NCI-H1436 (cell line): ENCODE measurements at regions not wholly inside any gene's neighbourhood (a gene's known extent, or its start where the extent isn't known, plus 50 kb on each side); places are given as distances from the start of the nearest gene placed in this dataset.
"Not testable (repeated sequence)": the region's sequence is repeated elsewhere in the genome, so short reads cannot be mapped to it uniquely, and the experiment has no call there.

Experiments used
- DNase-seq: peaks from one replicate; lab custom pipeline; 2025; lab: John Stamatoyannopoulos, UW

DNA sequence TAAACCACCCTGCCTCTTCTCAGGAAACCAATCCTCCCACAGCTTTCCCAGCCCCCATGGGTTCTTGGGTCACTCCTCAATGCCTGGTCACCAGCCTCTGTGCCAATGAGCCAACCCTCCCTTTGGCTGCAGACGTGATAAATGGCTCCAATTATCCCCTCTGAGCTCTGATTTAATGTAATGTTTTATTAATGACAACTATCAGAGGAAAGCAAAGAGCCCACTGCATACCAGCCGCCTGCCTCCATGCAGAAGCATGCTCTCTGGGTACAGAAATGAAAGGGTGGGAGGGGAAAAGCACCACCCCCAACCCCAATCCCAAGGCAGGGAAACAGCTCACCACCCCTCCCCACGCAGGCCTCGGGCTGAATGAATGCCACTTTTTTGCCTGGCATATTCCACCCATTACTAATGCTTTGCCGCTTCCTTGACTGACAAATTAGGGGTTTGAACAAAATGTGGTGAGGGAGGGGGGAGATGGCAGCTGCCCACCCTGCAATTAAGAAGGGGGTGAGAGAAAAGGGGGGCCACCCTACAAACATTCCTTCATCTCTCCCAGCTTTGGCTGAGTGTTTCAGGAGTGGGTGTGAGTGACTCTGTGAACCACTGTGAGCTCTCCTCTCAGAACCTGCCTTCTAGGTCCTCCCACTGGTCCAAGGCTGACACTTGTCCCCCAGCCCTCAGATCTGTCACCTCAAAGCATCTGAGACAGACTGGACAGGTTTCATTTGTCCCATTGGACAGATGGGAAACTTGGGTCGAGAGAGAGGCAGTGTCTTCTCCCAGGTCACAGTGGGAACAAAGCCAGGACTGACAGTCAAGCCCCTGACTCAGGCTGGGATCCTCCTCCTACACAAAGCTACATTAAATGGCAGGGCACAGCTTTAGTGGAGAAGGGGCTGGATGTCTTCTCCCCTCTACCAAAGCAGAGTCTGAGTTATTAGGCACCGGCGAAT lies 161.5 kb downstream of the TMEM132E start:
- DNase-seq, result no peak

DNA sequence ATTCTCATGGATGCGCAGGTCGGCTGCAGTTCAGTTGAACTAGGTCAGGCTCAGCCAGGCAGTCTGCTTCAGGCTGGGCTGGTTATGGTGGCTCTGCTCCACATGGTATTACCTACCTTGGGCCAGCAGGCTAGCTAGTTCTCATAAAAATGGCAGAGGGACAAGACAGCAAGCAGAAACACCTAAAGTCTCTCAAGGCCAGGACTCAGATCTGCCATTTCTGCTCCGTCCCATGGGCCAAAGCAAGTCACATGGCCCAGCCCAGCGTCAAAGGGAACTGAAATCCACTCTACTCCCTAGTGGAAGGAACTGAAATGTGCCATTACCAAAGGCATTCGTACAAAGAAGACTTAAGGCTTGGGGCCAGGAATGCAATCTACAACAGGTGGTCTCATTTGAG lies 160.0 kb downstream of the TMEM132E start:
- no peak for DNase-seq

DNA sequence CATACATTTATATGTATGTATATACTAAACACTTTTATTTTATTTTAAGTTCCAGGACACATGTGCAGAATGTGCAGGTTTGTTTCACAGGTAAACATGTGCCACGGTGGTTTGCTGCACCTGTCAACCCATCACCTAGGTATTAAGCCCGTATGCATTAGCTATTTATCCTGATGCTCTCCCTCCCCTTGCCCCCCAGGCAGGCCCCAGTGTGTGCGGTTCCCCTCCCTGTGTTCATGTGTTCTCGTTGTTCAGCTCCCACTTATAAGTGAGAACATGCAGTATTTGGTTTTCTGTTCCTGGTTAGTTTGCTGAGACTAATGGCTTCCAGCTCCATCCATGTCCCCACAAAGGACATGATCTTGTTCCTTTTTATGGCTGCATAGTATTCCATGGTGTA lies 158.3 kb downstream of the TMEM132E start:
- not testable (repeated sequence) for DNase-seq

DNA sequence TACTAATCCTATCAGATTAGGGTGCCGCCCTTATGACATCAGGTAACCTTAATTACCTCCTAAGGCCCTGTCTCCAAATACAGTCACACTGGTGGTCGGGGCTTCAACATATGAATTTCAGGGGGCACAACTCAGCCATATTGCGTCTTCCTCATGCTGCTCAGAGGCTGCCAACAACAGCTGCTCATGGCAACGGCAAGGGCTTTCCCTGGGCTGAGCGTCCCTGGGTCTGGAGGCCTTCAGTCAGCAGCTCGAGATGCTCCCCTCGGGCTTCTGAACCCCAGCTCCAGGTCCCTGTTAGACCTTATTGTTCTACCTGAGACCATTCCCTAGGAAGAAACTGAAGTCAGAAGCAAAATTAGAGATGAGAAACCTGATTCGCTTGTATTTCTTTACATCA lies 157.2 kb downstream of the TMEM132E start:
- DNase-seq, result no peak

DNA sequence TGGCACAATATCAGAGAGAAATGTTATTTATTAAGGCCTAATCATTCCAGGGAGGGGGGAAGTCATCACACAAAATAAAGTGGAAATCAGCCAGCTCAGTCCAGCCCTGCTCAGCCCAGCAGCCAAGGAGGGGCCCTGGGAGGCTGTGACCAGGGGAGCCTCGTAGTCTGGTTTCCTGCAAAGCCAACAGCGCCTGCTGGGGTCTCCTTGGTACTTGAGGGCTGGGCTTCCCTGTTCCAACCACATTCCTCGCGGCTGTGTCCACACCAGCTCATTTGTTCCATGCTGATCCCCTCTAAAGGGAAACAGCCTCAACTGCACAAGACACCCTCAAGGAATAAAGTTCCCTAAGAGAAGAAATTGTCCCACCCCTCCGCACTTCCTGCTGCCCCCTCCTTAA lies 154.0 kb downstream of the TMEM132E start:
- DNase-seq, result no peak

DNA sequence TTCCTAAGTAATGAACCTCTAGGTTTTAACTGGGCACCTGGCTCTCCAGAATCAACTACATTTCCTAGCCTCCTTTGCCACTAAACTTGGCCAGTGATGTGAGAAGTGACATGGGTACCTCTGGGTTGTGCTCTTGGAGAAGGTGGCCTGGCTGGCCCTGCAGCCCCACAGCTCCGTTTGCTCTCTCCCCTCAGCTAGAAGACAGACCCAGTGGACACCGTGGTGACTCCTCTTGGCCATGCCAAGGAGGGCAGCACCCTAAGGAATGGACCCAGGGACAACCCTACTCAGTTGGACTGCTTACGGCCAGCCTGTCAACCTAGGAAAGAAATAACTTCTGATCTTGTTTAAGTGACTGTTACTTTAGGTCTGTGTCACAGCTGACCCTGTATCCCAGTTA lies 151.4 kb downstream of the TMEM132E start:
- no peak for DNase-seq

DNA sequence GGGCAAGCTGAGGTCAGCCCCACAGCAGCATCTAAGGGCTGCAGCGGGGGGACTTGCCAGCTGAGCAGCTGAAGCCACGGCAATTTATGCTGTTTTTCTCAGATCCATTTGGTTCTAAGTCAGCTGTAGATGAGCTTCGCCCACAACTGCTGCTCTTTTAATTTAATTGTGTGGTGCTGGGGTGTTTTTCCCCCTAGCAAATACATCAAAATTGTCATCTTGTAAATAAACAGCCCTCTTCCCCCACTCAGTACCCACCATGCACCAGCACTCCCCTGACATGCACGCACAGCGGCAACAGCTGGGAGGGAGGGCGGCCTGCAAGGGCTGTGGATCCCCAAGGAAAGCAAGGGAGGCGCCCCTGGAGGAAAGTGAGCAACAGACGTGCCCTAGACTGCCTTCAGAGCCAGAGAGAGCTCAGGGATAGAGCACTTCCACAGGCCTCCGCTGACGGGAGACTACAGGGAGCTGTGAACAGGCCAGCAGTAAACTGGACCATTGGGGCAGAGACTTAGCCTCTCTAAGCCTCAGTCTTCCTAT lies 149.5 kb downstream of the TMEM132E start:
- DNase-seq, result no peak

DNA sequence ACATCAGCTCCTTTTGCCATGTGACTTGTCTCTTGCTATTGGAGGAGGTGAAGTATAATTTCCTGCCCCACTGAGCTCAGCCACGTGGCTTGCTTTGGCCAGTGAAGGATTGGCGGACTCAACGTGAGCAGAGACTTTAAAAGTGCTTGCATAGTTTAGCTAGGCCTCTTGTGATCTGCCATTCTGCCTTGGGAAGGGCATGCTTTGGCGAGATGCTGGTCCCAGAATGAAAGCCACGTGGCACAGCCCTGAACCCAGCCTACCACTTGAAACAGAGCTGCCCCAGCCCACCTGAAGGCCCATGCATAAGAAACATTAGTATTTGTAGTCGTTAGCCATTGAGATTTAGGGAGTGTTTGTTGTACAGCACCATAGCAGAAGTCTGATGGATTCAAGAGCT lies 148.2 kb downstream of the TMEM132E start:
- no peak for DNase-seq

DNA sequence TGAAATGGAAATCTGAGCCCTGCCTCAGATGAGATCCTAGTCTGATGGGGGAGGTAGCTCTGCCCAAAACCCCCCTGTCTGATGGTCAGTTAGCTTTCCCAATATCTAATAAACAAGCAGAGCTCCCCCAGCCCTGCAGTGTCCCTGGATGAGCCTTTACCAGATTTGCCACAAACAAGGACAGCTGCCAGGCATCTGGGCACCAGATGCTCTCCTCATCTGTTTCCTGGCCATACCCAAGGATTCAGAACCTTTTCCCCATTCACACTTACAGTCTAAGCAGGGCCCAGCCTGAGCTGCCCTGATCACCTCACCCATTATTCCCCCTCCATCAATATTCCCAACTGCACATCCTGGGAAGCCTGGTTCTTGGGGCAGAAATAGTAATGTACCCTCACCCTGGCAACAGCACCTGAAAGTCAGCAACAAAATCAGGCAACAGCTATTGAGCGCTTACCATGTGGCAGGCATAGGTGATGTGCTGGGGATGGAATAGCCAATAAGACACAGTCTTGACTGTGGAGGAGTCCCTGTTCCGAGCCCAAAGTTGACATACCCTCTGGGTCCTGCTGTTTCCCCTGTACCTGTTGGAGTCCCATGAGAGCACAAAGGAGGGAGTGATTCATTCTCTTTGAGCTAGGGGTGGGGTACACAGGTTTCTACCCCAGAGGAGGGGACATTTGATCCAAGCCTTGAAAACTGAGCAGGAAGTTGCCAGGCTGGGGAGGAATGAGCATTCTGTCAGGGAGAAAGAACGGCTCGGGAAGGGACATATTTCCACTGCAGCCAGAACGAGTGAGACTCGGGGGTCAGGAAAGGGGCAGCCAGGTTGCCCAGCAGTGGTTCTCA lies 147.4 kb downstream of the TMEM132E start:
- DNase-seq, result no peak

DNA sequence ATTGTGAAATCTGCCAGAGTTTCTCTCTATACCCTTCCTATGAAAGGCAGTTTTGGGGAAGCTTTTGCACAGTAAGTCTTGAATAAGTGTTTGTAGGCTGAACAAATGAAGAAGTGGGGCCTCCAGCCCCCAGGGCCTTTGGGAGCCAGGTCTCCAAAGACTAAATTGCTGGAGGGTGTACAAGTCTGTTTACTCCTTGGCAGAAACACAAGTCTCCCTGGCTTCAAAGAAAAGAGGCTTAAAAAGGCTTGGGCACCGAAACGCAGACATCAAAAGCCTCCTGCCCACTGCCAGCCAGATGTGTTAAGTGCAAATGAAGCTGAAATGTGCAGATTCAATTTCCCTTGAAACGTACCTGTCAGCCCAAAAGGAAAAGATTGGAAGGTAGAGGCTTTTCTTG lies 146.3 kb downstream of the TMEM132E start:
- DNase-seq, result no peak

DNA sequence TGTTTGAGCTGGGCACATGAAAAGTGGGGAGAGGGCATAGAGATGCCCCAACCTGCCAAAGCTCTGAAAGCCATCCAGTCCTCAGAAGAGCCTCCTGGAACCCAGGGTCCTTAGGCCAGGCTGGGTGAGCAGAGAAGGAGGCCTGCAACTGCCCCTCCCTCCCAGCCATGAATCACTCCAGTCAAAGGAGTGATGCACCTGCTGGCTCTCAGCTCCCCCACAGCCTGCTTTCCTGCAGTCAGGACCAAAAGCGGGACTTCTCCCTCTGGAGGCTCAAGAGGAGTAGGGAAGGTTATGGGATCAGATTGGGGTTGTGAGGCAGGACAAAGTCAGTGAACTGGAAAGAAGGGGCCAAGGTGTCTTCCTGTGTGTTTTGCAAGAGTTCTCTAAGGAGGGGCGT lies 145.6 kb downstream of the TMEM132E start:
- DNase-seq, result no peak

DNA sequence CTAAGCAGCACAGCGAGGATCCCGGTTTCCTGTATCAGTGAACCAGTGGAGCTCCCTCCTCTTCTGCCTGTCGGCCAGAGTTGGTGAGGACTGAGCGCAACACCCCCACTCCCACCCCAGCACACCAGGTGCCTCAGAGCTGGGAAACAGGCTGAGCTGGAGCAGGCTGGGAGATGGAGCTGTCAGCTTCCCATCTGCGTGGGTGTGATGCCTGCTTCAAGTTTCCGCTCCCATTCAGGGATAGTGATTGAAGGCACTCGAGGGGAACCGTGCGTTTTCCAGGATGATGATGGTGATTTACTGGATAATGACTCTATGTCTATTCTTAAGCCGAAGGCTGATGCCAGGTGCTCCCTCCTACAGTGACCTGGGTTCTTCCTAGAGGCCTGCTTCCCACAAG lies 144.5 kb downstream of the TMEM132E start:
- no peak for DNase-seq

DNA sequence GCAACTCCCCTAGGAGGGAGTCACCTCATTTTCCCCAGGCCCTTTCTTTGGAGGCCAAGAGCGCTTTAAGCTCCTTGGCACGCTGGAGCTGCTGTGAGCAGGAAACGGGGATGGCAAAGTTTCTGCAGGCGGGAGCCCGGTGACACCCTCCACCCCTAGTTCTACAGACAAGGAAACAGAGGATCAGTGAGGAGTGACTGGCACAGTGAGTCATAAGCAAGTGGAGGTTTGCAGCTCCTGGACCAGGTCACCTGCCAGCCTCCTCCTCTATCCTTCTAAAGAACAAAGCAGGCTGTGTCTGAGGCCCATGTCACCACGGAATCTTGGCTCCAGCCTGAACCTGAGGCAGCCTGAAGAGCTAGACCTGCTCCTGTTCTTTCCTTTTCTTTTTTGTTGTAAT lies 141.9 kb downstream of the TMEM132E start:
- DNase-seq, result no peak

DNA sequence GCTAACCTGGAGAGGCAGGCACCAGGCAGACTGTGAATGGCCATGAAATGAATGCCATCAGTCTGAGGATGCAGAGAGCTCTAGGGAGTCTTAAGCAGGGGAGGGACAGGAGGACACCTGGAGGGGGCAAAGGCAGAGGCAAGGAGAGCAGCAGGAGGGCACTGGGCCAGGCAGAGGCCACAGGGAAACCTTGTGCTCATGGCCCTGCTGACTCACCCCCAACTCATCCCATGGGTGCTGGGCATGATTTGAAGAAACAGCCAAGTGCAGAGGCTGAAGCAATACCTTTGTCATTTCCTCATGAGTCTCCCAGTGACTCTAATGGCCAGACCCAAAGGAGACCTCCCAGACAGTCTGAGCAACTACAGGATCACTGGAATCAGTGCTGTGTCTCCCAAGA lies 141.4 kb downstream of the TMEM132E start:
- DNase-seq, result no peak

DNA sequence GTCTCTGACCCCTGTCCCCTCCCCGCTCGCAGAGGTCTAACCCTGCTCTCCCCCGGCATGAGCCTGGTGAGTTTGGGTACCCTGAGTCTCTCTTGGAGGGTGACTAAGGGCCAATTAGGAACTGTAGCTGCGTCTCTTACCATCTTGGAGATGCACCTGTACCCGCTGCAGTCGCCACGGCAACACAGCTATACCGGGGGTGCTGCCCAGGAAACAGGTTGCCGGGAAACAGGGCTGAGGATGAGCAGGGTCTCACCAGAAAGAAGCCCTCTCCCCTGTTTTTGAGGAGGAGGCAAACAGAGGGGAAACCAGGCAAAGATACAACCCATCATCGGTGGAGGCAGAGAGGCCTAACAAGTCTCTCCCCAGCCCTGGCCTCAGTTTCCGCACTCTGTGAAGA lies 140.2 kb downstream of the TMEM132E start:
- no peak for DNase-seq

DNA sequence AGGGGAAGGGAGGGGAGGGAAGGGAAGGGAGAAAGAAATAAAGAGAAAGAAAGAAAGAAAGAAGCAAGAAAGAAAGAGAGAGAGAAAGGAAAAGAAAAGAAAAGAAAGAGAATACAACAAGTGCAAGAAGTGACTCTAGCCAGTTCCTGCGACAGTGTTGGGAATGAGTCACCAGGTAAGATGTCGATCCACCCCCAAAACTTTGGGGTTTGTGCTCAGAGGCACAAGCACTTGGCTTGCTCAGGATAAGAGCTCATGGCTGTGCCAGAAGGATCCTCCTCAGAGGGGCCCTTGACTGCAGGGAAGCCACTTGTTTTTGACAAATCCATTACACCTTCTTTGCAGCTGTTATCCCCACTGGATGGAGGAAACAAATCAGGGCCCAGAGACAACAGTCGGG lies 137.7 kb downstream of the TMEM132E start:
- DNase-seq, result no peak

DNA sequence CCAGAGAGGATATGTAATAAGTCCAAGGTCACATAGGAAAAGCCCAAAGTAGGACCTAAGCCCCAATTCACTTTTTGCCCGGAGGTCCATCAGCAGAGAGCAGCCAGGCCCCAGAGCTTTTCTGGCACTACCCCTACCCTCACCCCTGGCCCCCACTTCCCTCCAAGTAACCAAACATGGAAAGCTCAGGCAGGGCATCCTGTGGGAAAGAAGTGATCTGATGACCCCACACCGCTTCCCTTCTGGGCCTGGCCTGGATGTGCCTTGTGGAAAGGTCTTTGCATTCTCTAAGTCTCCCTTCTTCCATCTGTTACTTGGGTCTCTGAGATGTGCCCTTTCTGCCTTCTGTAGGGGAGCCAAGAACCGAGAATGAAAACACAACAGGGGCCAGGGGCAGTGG lies 136.9 kb downstream of the TMEM132E start:
- no peak for DNase-seq

DNA sequence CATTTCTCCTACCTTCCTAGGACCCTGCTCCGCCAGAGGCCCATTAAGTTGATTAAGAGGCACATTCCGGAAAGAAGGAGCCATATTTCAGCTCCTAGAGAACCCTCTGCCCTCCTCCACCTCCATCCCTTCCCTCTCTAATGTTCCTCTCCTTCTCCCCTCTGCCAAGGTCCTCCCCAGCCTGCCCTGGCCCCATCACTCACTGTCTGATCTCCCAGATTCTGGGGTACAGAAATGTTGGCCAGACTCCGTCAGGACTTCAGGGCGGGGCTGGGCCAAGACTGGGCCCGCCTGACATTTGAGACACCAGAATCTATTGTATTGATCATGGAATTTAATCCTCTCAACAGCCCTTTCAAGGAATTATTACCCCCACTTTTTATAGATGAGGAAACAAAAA lies 136.1 kb downstream of the TMEM132E start:
- no peak for DNase-seq

DNA sequence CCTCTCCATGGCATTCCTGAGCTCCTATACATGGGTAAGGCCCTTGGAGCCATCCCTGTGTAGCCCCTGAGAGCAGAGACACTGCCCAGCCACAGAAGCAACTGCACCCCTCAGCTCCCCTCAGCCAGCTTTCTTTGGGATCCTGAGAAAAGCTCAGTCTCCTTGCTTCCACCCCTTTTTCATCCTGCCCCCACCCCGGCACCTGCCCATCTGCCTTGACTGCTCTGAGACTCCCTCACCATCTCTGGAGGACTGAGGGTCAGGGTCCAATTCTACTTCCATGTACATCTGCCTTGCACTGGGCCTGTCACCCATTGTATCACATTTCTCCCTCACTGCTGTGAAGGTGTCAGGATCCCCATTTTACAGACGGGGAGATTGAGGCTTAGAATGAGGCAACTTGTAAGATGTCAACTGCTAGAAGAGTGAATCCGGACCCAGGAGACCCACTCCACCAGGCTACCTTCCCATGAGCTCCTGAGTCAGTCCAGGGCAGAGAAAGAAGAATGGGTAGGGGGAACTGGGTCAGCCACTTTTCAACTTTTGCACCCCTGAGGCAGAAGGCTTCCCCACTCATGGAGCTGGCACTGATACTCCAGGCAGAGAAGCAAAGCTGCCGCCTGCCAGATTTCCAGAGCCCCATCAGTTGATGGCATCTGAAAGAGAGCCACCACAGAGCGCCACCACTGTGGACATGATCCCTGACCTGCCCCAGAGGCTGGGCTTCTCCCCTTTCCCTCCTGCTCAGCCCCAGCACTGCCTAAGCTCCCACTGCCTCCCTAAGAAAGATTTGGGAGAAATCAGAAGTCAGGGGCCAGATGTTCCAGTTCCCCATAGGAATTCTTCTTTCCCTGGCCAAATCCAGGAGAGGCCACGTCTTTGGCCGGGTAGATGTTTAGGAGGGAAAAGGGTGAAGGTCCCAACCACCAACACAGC lies 135.4 kb downstream of the TMEM132E start:
- no peak for DNase-seq

DNA sequence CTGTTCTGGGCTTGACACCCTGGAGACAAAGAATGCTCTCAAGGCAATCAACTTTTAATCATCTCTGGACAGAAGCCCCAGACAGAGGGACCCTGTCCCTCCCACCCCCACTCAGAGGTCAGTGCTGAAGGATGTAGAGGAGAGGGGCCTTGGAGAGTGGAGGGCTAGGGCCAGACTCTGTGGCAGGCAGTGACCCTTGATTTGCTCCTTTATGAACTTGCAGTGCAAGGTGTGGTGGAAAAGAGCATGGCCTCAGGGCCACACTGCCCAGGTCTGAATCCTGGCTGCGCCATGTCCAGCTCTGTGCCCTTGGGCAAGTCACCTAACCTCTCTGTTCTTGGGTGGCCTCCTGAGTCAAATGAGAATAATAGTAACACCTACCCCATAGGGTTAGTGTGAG lies 134.3 kb downstream of the TMEM132E start:
- DNase-seq, result no peak

DNA sequence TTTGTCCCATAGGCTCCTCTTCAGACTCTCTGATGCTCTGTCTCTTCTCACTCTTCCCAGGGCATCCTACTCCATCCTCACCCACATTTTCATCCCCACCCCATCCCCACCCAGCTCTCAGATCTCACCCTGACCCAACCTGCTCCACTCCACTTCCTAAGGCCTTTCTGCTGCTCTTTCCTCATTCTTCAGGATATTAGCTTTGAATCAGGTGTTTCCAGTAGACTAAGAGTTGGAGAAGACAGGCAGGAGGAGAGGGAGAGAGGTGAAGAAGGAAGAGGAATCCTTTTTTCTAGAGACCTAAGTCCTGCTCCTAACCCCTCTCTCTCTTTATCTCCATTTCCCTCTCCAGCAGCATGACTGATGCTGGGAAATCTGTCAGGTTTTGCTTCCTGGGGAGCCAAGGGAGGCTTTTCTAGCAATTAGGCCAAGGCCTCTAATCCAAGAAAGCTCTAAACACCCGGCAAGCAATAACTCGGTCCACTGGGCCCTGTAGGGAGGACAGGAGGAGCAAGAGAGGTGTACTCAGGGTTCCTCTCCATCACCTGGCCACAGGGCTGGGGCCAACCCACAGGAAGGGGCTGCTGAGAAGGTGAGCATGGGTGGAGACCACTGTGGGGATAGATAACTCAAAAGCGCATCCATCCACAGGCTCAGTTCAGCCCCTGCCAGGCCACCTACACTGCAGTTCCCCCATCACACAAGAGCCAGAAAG lies 133.3 kb downstream of the TMEM132E start:
- DNase-seq, result no peak
